Stimulated activated CD4-positive, alpha-beta T cell treated with anti-CD3 and anti-CD28 coated beads, Interleukin-2, amount 100 ng/mL, for 48 hours (primary cell): ENCODE measurements at regions not wholly inside any gene's neighbourhood (a gene's known extent, or its start where the extent isn't known, plus 50 kb on each side); places are given as distances from the start of the nearest gene placed in this dataset.

Source experiments
- DNase-seq, 2 donors: peaks; one replicate each; pipeline ENCODE4 v3.0.0-alpha.2; 2020

GRCh38 chr6:56765494-56765893 is 122.8 kb upstream of the DST start:
- DNase-seq = no peak

- no peak for DNase-seq
Measured at GRCh38 chr6:56764081-56764566, 121.4 kb upstream of the DST start.

- no peak for DNase-seq
Measured at GRCh38 chr6:56761651-56762050, 119.0 kb upstream of the DST start.

- no peak for DNase-seq
Measured at GRCh38 chr6:56760842-56761241, 118.2 kb upstream of the DST start.

- DNase-seq = no peak
Measured at GRCh38 chr6:56759521-56759920, 116.8 kb upstream of the DST start.

GRCh38 chr6:56758553-56758952 is 115.9 kb upstream of the DST start:
- DNase-seq = no peak

- DNase-seq = no peak
Measured at GRCh38 chr6:56758120-56758519, 115.4 kb upstream of the DST start.

GRCh38 chr6:56757588-56757984 is 114.9 kb upstream of the DST start:
- DNase-seq = no peak

GRCh38 chr6:56756791-56757587 is 114.3 kb upstream of the DST start:
- no peak for DNase-seq

GRCh38 chr6:56756219-56756789 is 113.6 kb upstream of the DST start:
- no peak for DNase-seq

- DNase-seq = no peak
Measured at GRCh38 chr6:56755040-56755439, 112.4 kb upstream of the DST start.

- no peak for DNase-seq
Measured at GRCh38 chr6:56753811-56754210, 111.1 kb upstream of the DST start.

- no peak for DNase-seq
Measured at GRCh38 chr6:56752534-56752933, 109.8 kb upstream of the DST start.

- DNase-seq = no peak
Measured at GRCh38 chr6:56752009-56752408, 109.3 kb upstream of the DST start.

GRCh38 chr6:56751604-56752003 is 108.9 kb upstream of the DST start:
- DNase-seq = no peak

GRCh38 chr6:56750686-56751085 is 108.0 kb upstream of the DST start:
- no peak for DNase-seq

GRCh38 chr6:56749632-56750151 is 107.0 kb upstream of the DST start:
- no peak for DNase-seq

GRCh38 chr6:56746767-56747504 is 104.2 kb upstream of the DST start:
- DNase-seq = no peak

- no peak for DNase-seq
Measured at GRCh38 chr6:56745971-56746370, 103.3 kb upstream of the DST start.

GRCh38 chr6:56745081-56745480 is 102.4 kb upstream of the DST start:
- DNase-seq = no peak

GRCh38 chr6:56744528-56744927 is 101.8 kb upstream of the DST start:
- DNase-seq = no peak

GRCh38 chr6:56742122-56742791 is 99.6 kb upstream of the DST start:
- no peak for DNase-seq

GRCh38 chr6:56741472-56741871 is 98.8 kb upstream of the DST start:
- no peak for DNase-seq
